GM12872 (cell line): ENCODE measurements at regions not wholly inside any gene's neighbourhood (a gene's known extent, or its start where the extent isn't known, plus 50 kb on each side); places are given as distances from the start of the nearest gene placed in this dataset.

ENCODE experiments used
- CTCF ChIP-seq: IDR thresholded peaks from 3 replicates; pipeline ENCODE4 v1.5.1; 2011; ENCODE audit warnings: low read depth, mild to moderate bottlenecking, low read length, moderate library complexity; ENCODE audit not compliant: insufficient read depth

DNA sequence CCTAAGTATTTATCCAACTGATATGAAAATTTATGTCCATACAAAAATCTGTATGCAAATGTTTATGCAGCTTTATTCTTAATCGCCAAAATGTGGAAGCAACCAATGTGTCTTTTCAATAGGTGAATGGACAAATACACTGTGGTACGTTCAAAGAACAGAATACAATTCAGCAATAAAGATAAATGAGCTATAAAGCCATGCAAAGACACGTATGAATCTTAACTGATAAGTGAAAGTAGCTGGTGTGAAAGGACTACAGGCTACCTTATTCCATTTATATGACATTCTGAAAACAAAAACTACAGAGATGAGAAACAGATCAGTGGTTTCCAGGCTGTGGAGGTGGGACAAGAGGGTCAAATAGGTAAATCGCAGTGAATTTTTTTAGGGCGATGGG is 419.6 kb upstream of the B3GALT2 start:
- TF ChIP-seq CTCF = no peak

- TF ChIP-seq CTCF = no peak
These were observed 416.3 kb upstream of the B3GALT2 start for GRCh38 chr1:193602705-193603104.

DNA sequence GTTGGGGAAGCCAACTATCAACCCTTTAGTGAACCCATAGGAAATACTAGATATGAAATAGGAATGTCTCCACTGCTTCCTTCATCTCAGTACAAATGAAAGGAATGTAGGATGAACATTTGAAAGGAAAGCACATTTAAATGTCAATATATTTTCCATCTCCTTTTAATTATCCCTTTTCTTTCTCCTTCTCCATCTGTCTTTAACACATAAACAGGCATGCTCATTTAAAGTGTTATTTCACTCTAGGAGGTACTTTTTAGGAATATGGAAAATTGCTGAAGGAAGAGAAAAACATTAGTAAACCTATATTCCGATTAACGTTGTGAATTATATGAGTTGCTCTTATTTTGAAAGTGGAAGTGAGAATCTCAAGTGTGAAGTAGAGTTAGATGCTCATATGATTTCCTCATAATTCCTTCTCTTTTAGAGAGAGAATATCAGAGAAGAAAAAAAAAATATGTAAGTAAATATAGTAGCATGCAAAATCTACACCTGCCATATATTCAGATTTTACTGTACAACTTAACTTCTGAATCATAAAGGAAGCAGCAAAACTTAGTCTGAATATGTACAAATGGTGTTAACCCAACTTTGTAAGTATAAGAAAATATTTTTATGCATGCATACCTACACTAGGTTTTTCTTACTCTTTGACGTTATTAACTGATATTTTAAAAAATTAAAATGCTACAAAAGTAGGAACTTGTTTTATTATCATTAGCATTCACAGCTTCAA is 406.9 kb upstream of the B3GALT2 start:
- no peak for TF ChIP-seq CTCF

DNA sequence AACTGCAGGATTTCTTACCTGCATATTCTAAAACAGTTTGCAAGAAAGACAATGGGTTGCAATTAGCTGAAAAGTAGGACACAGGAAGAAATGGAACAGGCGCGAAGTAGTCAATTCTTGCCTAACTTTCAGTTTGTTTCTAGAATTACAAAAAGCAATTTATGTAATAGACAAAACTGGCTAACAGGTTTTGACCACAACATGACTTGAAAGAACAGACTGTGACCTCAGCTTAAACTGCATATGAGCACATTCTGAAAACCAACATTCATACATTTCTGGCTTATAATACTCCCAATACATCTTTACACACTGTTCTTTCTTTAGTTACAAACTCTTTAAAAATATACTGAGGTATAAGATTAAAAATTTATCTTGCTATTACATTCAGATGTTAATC is 405.9 kb upstream of the B3GALT2 start:
- TF ChIP-seq CTCF = no peak

GRCh38 chr1:193590102-193590501 is 403.7 kb upstream of the B3GALT2 start:
- TF ChIP-seq CTCF = no peak

GRCh38 chr1:193589597-193590040 is 403.2 kb upstream of the B3GALT2 start:
- no peak for TF ChIP-seq CTCF

GRCh38 chr1:193588311-193589082 is 402.1 kb upstream of the B3GALT2 start:
- no peak for TF ChIP-seq CTCF
